ENCODE measurements at regions not wholly inside any gene's neighbourhood (a gene's known extent, or its start where the extent isn't known, plus 50 kb on each side); places are given as distances from the start of the nearest gene placed in this dataset.

- Histone ChIP-seq H3K4me1 (no peaks in the 10 kb centered on the region), H3K9me3 (no peaks in the 10 kb centered on the region), H3K36me3 (no peaks in the 10 kb centered on the region), H3K4me3 (no peak overlapping the region), H3K27ac (no peak overlapping the region), H3K27me3 (no peaks in the 10 kb centered on the region)
- TF ChIP-seq EP300 (IDR thresholded peaks at IDR 0.05) (no peak), POLR2A (IDR thresholded peaks at IDR 0.05) (no peak), POLR2AphosphoS5 (IDR thresholded peaks at IDR 0.05) (no peak), CTCF (IDR thresholded peaks at IDR 0.05) (no peak)
- WGBS, 2 donors (ENCODE audit: low coverage in 1 of 2), result 67 to 90% methylated on average over 2 to 5 of the region's 5 CpGs
- no peak for ATAC-seq
These were observed 112.3 kb upstream of the RAD23B start for GRCh38 chr9:107170801-107171200.

GRCh38 chr9:107172160-107172978 lies 110.7 kb upstream of the RAD23B start:
- WGBS, 2 donors (ENCODE audit: low coverage in 1 of 2), result 65 to 66% methylated on average over 4 of the region's 4 CpGs
- H3K9me3 ChIP-seq, result no peaks in the 10 kb centered on the region
- TF ChIP-seq POLR2A (IDR thresholded peaks at IDR 0.05), result no peak
- TF ChIP-seq POLR2AphosphoS5 (IDR thresholded peaks at IDR 0.05), result no peak
- no peak for TF ChIP-seq EP300 (IDR thresholded peaks at IDR 0.05)
- peak; percentile 85 to 91 (median 90) for TF ChIP-seq CTCF (IDR thresholded peaks at IDR 0.05)

GRCh38 chr9:107172979-107173347 lies 110.1 kb upstream of the RAD23B start:
- 72 to 85% methylated on average over 4 to 5 of the region's 6 CpGs for WGBS, 2 donors (ENCODE audit: low coverage in 1 of 2)
- no peak for TF ChIP-seq CTCF (IDR thresholded peaks at IDR 0.05)
- no peak for TF ChIP-seq EP300 (IDR thresholded peaks at IDR 0.05)
- TF ChIP-seq POLR2AphosphoS5 (IDR thresholded peaks at IDR 0.05), result no peak
- TF ChIP-seq POLR2A (IDR thresholded peaks at IDR 0.05), result no peak
- Histone ChIP-seq H3K27ac (no peak overlapping the region), H3K4me1 (peaks cover 0 to 4% (median 0%) of the 10 kb centered on the region in 3 donors), H3K9me3 (no peaks in the 10 kb centered on the region), H3K4me3 (no peak overlapping the region), H3K27me3 (no peaks in the 10 kb centered on the region), H3K36me3 (no peaks in the 10 kb centered on the region)
- ATAC-seq, result no peak

More at GRCh38 chr9:107172160-107172978, 110.7 kb upstream of the RAD23B start:
- no peak overlapping the region for H3K4me3 ChIP-seq
- H3K4me1 ChIP-seq, result peaks cover 0 to 4% (median 0%) of the 10 kb centered on the region in 3 donors
- peak; percentile 72 for ATAC-seq
- no peak overlapping the region for H3K27ac ChIP-seq
- no peaks in the 10 kb centered on the region for H3K27me3 ChIP-seq
- no peaks in the 10 kb centered on the region for H3K36me3 ChIP-seq

GRCh38 chr9:107173422-107174180 lies 109.5 kb upstream of the RAD23B start:
- whole genome bisulfite sequencing, 2 donors (ENCODE audit: low coverage in 1 of 2), result 86 to 93% methylated on average over 5 of the region's 7 CpGs
- H3K9me3 ChIP-seq, result no peaks in the 10 kb centered on the region
- no peaks in the 10 kb centered on the region for H3K36me3 ChIP-seq
- TF ChIP-seq POLR2AphosphoS5 (IDR thresholded peaks at IDR 0.05), result no peak
- TF ChIP-seq POLR2A (IDR thresholded peaks at IDR 0.05), result no peak
- TF ChIP-seq EP300 (IDR thresholded peaks at IDR 0.05), result no peak
- TF ChIP-seq CTCF (IDR thresholded peaks at IDR 0.05), result no peak
- H3K4me3 ChIP-seq, result no peak overlapping the region
- H3K27me3 ChIP-seq, result no peaks in the 10 kb centered on the region
- H3K27ac ChIP-seq, result no peak overlapping the region
- ATAC-seq, result no peak
- peaks cover 0 to 4% (median 0%) of the 10 kb centered on the region in 3 donors for H3K4me1 ChIP-seq
